HepG2 (cell line): ENCODE measurements at regions not wholly inside any gene's neighbourhood (a gene's known extent, or its start where the extent isn't known, plus 50 kb on each side); places are given as distances from the start of the nearest gene placed in this dataset.

Source experiments
- ATAC-seq: fragments of 200-7000 bp; cut with Tn5 transposase; 3 replicates; pipeline ENCODE4 v1.9.1; 2020; ENCODE audit warnings: mild to moderate bottlenecking, moderate library complexity
- BruUV-seq: library from RNA; stranded (reverse); fragments of 400-500 nt; replicated peaks from 2 replicates; lab custom pipeline; 2021; lab: Mats Ljungman, UMichigan
- CTCF ChIA-PET: fragments of 300-600 bp; formaldehyde crosslinking; extraction: SDS; loops from one replicate; lab custom pipeline; 2021; ENCODE audit warnings: low total read pairs, inconsistent platforms, low intra/inter-chr PET ratio; lab: Yijun Ruan, JAX
- POLR2A ChIA-PET: fragments of 350-600 bp; sonication (Branson Sonifier 250); formaldehyde crosslinking; loops from one replicate; lab custom pipeline; 2020; ENCODE audit warnings: antibody characterized with exemption, inconsistent platforms; lab: Yijun Ruan, JAX
- DNase-seq: peaks from one replicate; pipeline ENCODE4 v3.0.0-alpha.2; 2015; ENCODE audit warnings: low spot score
- FAIRE-seq: peaks from 3 replicates; lab custom pipeline; 2011; peaks lifted over from hg19 to GRCh38; lab: Jason Lieb, UNC
- H2AFZ ChIP-seq: one replicate; pipeline ENCODE4 v1.6.1; 2011; ENCODE audit warnings: low read length, inconsistent platforms
- H3K27ac ChIP-seq: fragments of 300-600 bp; 3 replicates; pipeline ENCODE4 v1.8.0; 2011; ENCODE audit warnings: mixed run types, mild to moderate bottlenecking, mixed read lengths, low read length, inconsistent platforms; ENCODE audit not compliant: insufficient read depth; ENCODE audit errors: extremely low read length
- H3K27me3 ChIP-seq, 2 experiments: fragments of 200-600 bp in 1 of 2; 2 replicates in 1 of 2; 3 replicates in 1 of 2; pipeline versions ENCODE4 v1.6.0 to v1.8.0; 2011; ENCODE audit warnings: low read length in 2 of 2, mild to moderate bottlenecking in 2 of 2, moderate library complexity in 2 of 2, inconsistent platforms in 1 of 2; ENCODE audit not compliant: insufficient read depth in 2 of 2, control insufficient read depth in 1 of 2
- H3K36me3 ChIP-seq, 2 experiments: fragments of 200-600 bp in 1 of 2; replicated peaks in 1 of 2; 2 replicates in 1 of 2; 3 replicates in 1 of 2; pipeline versions ENCODE4 v1.5.1 to v1.8.0; 2011; ENCODE audit warnings: low read length in 2 of 2, inconsistent platforms in 1 of 2; ENCODE audit not compliant: insufficient read depth in 2 of 2, control insufficient read depth in 1 of 2
- H3K4me1 ChIP-seq: 2 replicates; pipeline ENCODE4 v1.5.1; 2012; ENCODE audit warnings: low read length, inconsistent platforms; ENCODE audit not compliant: insufficient read depth
- H3K4me2 ChIP-seq: 2 replicates; pipeline ENCODE4 v1.6.0; 2011; ENCODE audit warnings: low read depth, low read length, inconsistent platforms
- H3K4me3 ChIP-seq, 3 experiments: fragments of 200-600 bp in 1 of 3; sonication (generic), shearing (Covaris generic) in 1 of 3; replicated peaks in 1 of 3; 2 replicates each; pipeline ENCODE4 v1.5.1; 2011 to 2016; ENCODE audit warnings: low read length in 3 of 3, inconsistent platforms in 2 of 3, low read depth in 2 of 3, mild to moderate bottlenecking in 2 of 3, control low read depth in 1 of 3, mixed read lengths in 1 of 3; ENCODE audit not compliant: insufficient read depth in 1 of 3
- H3K79me2 ChIP-seq: one replicate; pipeline ENCODE4 v1.6.1; 2011; ENCODE audit warnings: low read length, inconsistent platforms; ENCODE audit not compliant: insufficient read depth
- H3K9ac ChIP-seq: 2 replicates; pipeline ENCODE4 v1.6.0; 2011; ENCODE audit warnings: mild to moderate bottlenecking, low read depth, low read length, inconsistent platforms; ENCODE audit not compliant: insufficient read depth
- H3K9me3 ChIP-seq: 2 replicates; pipeline ENCODE4 v1.5.1; 2012; ENCODE audit warnings: mild to moderate bottlenecking, low read length
- H4K20me1 ChIP-seq: 2 replicates; pipeline ENCODE4 v1.6.0; 2011; ENCODE audit warnings: inconsistent platforms, mild to moderate bottlenecking, low read length, moderate library complexity; ENCODE audit not compliant: insufficient read depth
- ATF1 ChIP-seq: IDR thresholded peaks from 2 replicates; pipeline ENCODE4 v1.6.1; 2016; ENCODE audit warnings: mild to moderate bottlenecking, control low read depth
- CENPT ChIP-seq: sonication (generic); formaldehyde crosslinking; IDR thresholded peaks from 2 replicates; pipeline ENCODE4 v1.8.0; 2022; ENCODE audit warnings: low read depth, mild to moderate bottlenecking, moderate library complexity, missing genetic modification reagents
- GLMP ChIP-seq: sonication (generic); formaldehyde crosslinking; IDR thresholded peaks from 2 replicates; pipeline ENCODE4 v1.9.0; 2021; ENCODE audit warnings: missing genetic modification reagents, mild to moderate bottlenecking, borderline replicate concordance
- HMGA1 ChIP-seq: sonication (generic); formaldehyde crosslinking; conservative IDR thresholded peaks from 2 replicates; pipeline ENCODE4 v1.4.0; 2020; ENCODE audit warnings: missing genetic modification reagents
- NCOA2 ChIP-seq: sonication (generic); formaldehyde crosslinking; IDR thresholded peaks from 2 replicates; pipeline ENCODE4 v1.8.0; 2022; ENCODE audit warnings: inconsistent platforms
- PRMT3 ChIP-seq: sonication (generic); formaldehyde crosslinking; IDR thresholded peaks from 2 replicates; pipeline ENCODE4 v1.8.1; 2022; ENCODE audit warnings: low read depth, mild to moderate bottlenecking, moderate library complexity, missing genetic modification reagents, borderline replicate concordance
- REL ChIP-seq: sonication (generic); formaldehyde crosslinking; conservative IDR thresholded peaks from 2 replicates; pipeline ENCODE4 v1.8.0; 2022; ENCODE audit warnings: mild to moderate bottlenecking, missing genetic modification reagents, moderate library complexity
- SCMH1 ChIP-seq: sonication (generic); formaldehyde crosslinking; IDR thresholded peaks from 2 replicates; pipeline ENCODE4 v1.9.0; 2021; ENCODE audit warnings: missing genetic modification reagents, mild to moderate bottlenecking, borderline replicate concordance
- SSRP1 ChIP-seq: IDR thresholded peaks from 2 replicates; pipeline ENCODE4 v1.6.1; 2016; ENCODE audit warnings: control low read depth
- ZFP36 ChIP-seq: fragments of 150-350 bp; IDR thresholded peaks from 2 replicates; pipeline ENCODE4 v1.6.1; 2018; ENCODE audit warnings: borderline replicate concordance, low read length, low read depth; ENCODE audit not compliant: partially characterized antibody
- ZZZ3 ChIP-seq: sonication (generic); formaldehyde crosslinking; IDR thresholded peaks from 2 replicates; pipeline ENCODE4 v1.4.0; 2020; ENCODE audit warnings: missing genetic modification reagents, mild to moderate bottlenecking, borderline replicate concordance
- WGBS: methylation state at CpG from one replicate; pipeline ENCODE4 v1.1.6; 2017; ENCODE audit warnings: low lambda C conversion rate; 5-methylcytosine and 5-hydroxymethylcytosine counted together
- in situ Hi-C: cut with HindIII; loops from 2 replicates; pipeline ENCODE4 v1.10.0; 2017; ENCODE audit warnings: low pct_unique_long_range_greater_than_20kb; ENCODE audit not compliant: extremely low pct_ligation_motif_present
- intact Hi-C: fragments of 100-400 bp; cut with micrococcal nuclease; formaldehyde crosslinking; loops from one replicate; pipeline ENCODE4 v1.10.0; 2022; ENCODE audit not compliant: unreplicated experiment

GRCh38 chr4:26073886-26074560 is 160.0 kb downstream of the SMIM20 start:
- no peak for TF ChIP-seq ZFP36
- no peak for TF ChIP-seq ZZZ3 (CRISPR knock-in tag)
- TF ChIP-seq PRMT3 (CRISPR knock-in tag), result no peak
- no peak for TF ChIP-seq NCOA2
- TF ChIP-seq REL (CRISPR knock-in tag), result no peak
- TF ChIP-seq ATF1 (CRISPR knock-in tag), result no peak
- no peak for TF ChIP-seq HMGA1 (CRISPR knock-in tag)
- no peak for TF ChIP-seq CENPT (CRISPR knock-in tag)
- TF ChIP-seq GLMP (CRISPR knock-in tag), result no peak
- TF ChIP-seq SCMH1, result no peak
- TF ChIP-seq SSRP1 (CRISPR knock-in tag), result no peak
- H2AFZ ChIP-seq, result no peak overlapping the region
- H3K9me3 ChIP-seq, result peaks cover 10% of the 10 kb centered on the region; the same call in 1 of the 2 replicates
- FAIRE-seq (no peak), DNase-seq (no peak), ATAC-seq (no peak)
- no peak overlapping the region for H3K4me3 ChIP-seq
- no peaks in the 10 kb centered on the region for H3K79me2 ChIP-seq
- WGBS, result 26% methylated on average over 6 of the region's 6 CpGs
- intact Hi-C loops, result no loop called here
- no peaks in the 10 kb centered on the region for H4K20me1 ChIP-seq
- no peaks in the 10 kb centered on the region for H3K36me3 ChIP-seq
- CTCF ChIA-PET, result no interaction called here
- in situ Hi-C loops, result no loop called here
- no peak overlapping the region for H3K9ac ChIP-seq
- peaks cover 2 to 4% of the 10 kb centered on the region in 2 experiments; a peak in 1 of 5 replicates for H3K27me3 ChIP-seq
- POLR2A ChIA-PET, result no interaction called here
- BruUV-seq, result no TSS peak
- H3K27ac ChIP-seq, result no peak overlapping the region
- no peak overlapping the region for H3K4me2 ChIP-seq
- H3K4me1 ChIP-seq, result no peaks in the 10 kb centered on the region
